Inferior parietal cortex (tissue), 1 donor: ENCODE measurements at regions not wholly inside any gene's neighbourhood (a gene's known extent, or its start where the extent isn't known, plus 50 kb on each side); places are given as distances from the start of the nearest gene placed in this dataset.
"Not testable (repeated sequence)": the region's sequence is repeated elsewhere in the genome, so short reads cannot be mapped to it uniquely, and the experiment has no call there.

Experiments used
- DNase-seq: peaks from one replicate; pipeline ENCODE4 v3.0.0-alpha.2; 2016; ENCODE audit errors: extremely low spot score

- DNase-seq, result no peak
These were observed 173.4 kb upstream of the NRP1 start for GRCh38 chr10:33507662-33508425.

- DNase-seq, result no peak
These were observed 172.6 kb upstream of the NRP1 start for GRCh38 chr10:33506838-33507661.

- no peak for DNase-seq
These were observed 171.9 kb upstream of the NRP1 start for GRCh38 chr10:33506391-33506790.

GRCh38 chr10:33501161-33501560, 166.7 kb upstream of the NRP1 start:
- no peak for DNase-seq

- DNase-seq, result no peak
These were observed 164.0 kb upstream of the NRP1 start for GRCh38 chr10:33498391-33498891.

- no peak for DNase-seq
These were observed 162.9 kb upstream of the NRP1 start for GRCh38 chr10:33497338-33497737.

GRCh38 chr10:33496096-33496495, 161.6 kb upstream of the NRP1 start:
- DNase-seq, result no peak

GRCh38 chr10:33494694-33495265, 160.3 kb upstream of the NRP1 start:
- DNase-seq, result no peak

- no peak for DNase-seq
These were observed 159.5 kb upstream of the NRP1 start for GRCh38 chr10:33493978-33494377.

- no peak for DNase-seq
These were observed 159.0 kb upstream of the NRP1 start for GRCh38 chr10:33493497-33493896.

- no peak for DNase-seq
These were observed 158.4 kb upstream of the NRP1 start for GRCh38 chr10:33492701-33493345.

GRCh38 chr10:33489501-33490176, 155.2 kb upstream of the NRP1 start:
- DNase-seq, result no peak

- DNase-seq, result no peak
These were observed 152.7 kb upstream of the NRP1 start for GRCh38 chr10:33487014-33487776.

- DNase-seq, result no peak
These were observed 150.8 kb upstream of the NRP1 start for GRCh38 chr10:33485276-33485675.

- DNase-seq, result no peak
These were observed 150.3 kb upstream of the NRP1 start for GRCh38 chr10:33484787-33485186.

- DNase-seq, result no peak
These were observed 149.3 kb upstream of the NRP1 start for GRCh38 chr10:33483816-33484190.

- no peak for DNase-seq
These were observed 148.8 kb upstream of the NRP1 start for GRCh38 chr10:33483124-33483815.

- no peak for DNase-seq
These were observed 148.0 kb upstream of the NRP1 start for GRCh38 chr10:33482486-33482885.

GRCh38 chr10:33481184-33481583, 146.7 kb upstream of the NRP1 start:
- DNase-seq, result no peak

- DNase-seq, result not testable (repeated sequence)
These were observed 145.9 kb upstream of the NRP1 start for GRCh38 chr10:33480417-33480816.
